SK-N-SH (cell line): ENCODE measurements at regions not wholly inside any gene's neighbourhood (a gene's known extent, or its start where the extent isn't known, plus 50 kb on each side); places are given as distances from the start of the nearest gene placed in this dataset.
A peak's percentile ranks its signal among the peaks of the same experiment; 100 is the strongest.

Experiments
- CTCF ChIA-PET: fragments of 300-600, 350-600 bp; formaldehyde crosslinking; extraction: SDS; loops from one replicate; lab custom pipeline; 2021; lab: Yijun Ruan, JAX
- POLR2A ChIA-PET: fragments of 350-600 bp; sonication (Branson Sonifier 250); formaldehyde crosslinking; extraction: SDS; loops from one replicate; lab custom pipeline; 2020; ENCODE audit warnings: antibody characterized with exemption, inconsistent platforms; lab: Yijun Ruan, JAX
- DNase-seq: peaks from one replicate; pipeline ENCODE4 v3.0.0; 2012
- H2AFZ ChIP-seq: fragments of 200-600 bp; sonication (generic); 2 replicates; pipeline ENCODE4 v1.8.1; 2016; ENCODE audit warnings: antibody characterized with exemption, mild to moderate bottlenecking, low read depth
- H3F3A ChIP-seq: fragments of 200-600 bp; sonication (generic); replicated peaks from 2 replicates; pipeline ENCODE3; 2016; ENCODE audit warnings: antibody characterized with exemption, mild to moderate bottlenecking; ENCODE audit not compliant: insufficient read depth
- H3K27ac ChIP-seq, 2 experiments: fragments of 200-500 bp in 1 of 2; fragments of 200-600 bp in 1 of 2; sonication (Bioruptor generic) in 1 of 2; sonication (generic), shearing (Covaris generic) in 1 of 2; 2 replicates each; pipeline versions ENCODE4 v1.5.1 to v1.6.1; 2014 to 2016; ENCODE audit warnings: low read depth in 2 of 2, inconsistent platforms in 1 of 2, low read length in 1 of 2, mild to moderate bottlenecking in 1 of 2, mixed read lengths in 1 of 2
- H3K27me3 ChIP-seq: fragments of 200-600 bp; sonication (generic), shearing (Covaris generic); 2 replicates; pipeline ENCODE4 v1.6.1; 2016; ENCODE audit warnings: mixed run types; ENCODE audit not compliant: insufficient read depth
- H3K36me3 ChIP-seq, 2 experiments: fragments of 200-500 bp in 1 of 2; fragments of 200-600 bp in 1 of 2; sonication (Bioruptor generic) in 1 of 2; sonication (generic) in 1 of 2; replicated peaks in 1 of 2; 2 replicates each; pipeline versions ENCODE3 to v1.5.1; 2014 to 2016; ENCODE audit warnings: low read length in 1 of 2, mild to moderate bottlenecking in 1 of 2; ENCODE audit not compliant: insufficient read depth in 2 of 2, control insufficient read depth in 1 of 2
- H3K4me1 ChIP-seq, 2 experiments: fragments of 200-500 bp in 1 of 2; fragments of 200-600 bp in 1 of 2; sonication (Bioruptor generic) in 1 of 2; sonication (generic), shearing (Covaris generic) in 1 of 2; 2 replicates each; pipeline versions ENCODE4 v1.5.1 to v1.6.1; 2014 to 2016; ENCODE audit warnings: low read depth in 1 of 2, low read length in 1 of 2, mixed run types in 1 of 2; ENCODE audit not compliant: insufficient read depth in 2 of 2, control insufficient read depth in 1 of 2
- H3K4me2 ChIP-seq: fragments of 200-600 bp; sonication (generic), shearing (Covaris generic); 2 replicates; pipeline ENCODE4 v1.6.1; 2017; ENCODE audit warnings: mixed run types
- H3K4me3 ChIP-seq, 2 experiments: fragments of 200-500 bp in 1 of 2; fragments of 200-600 bp in 1 of 2; sonication (Bioruptor generic) in 1 of 2; sonication (generic), shearing (Covaris generic) in 1 of 2; 2 replicates each; pipeline versions ENCODE4 v1.5.1 to v1.8.1; 2014 to 2016; ENCODE audit warnings: low read depth in 2 of 2, inconsistent platforms in 1 of 2, low read length in 1 of 2, mild to moderate bottlenecking in 1 of 2, mixed read lengths in 1 of 2, moderate library complexity in 1 of 2
- H3K79me2 ChIP-seq: fragments of 200-600 bp; sonication (generic); 2 replicates; pipeline ENCODE4 v1.8.1; 2017; ENCODE audit warnings: mild to moderate bottlenecking; ENCODE audit not compliant: insufficient read depth
- H3K9ac ChIP-seq: fragments of 200-600 bp; sonication (generic); 2 replicates; pipeline ENCODE4 v1.6.1; 2017; ENCODE audit warnings: mixed run types
- H3K9me2 ChIP-seq: fragments of 200-600 bp; sonication (generic); 2 replicates; pipeline ENCODE4 v1.6.1; 2017; ENCODE audit warnings: mixed run types
- H3K9me3 ChIP-seq: fragments of 200-600 bp; sonication (generic); 2 replicates; pipeline ENCODE4 v1.6.1; 2017; ENCODE audit warnings: mixed run types, mild to moderate bottlenecking, moderate library complexity
- H4K20me1 ChIP-seq: fragments of 200-600 bp; sonication (generic); 2 replicates; pipeline ENCODE4 v1.6.1; 2017; ENCODE audit warnings: mild to moderate bottlenecking, mixed run types; ENCODE audit not compliant: insufficient read depth
- CHD2 ChIP-seq: fragments of 150-350 bp; IDR thresholded peaks from 2 replicates; pipeline ENCODE4 v1.6.1; 2018; ENCODE audit warnings: low read length; ENCODE audit not compliant: partially characterized antibody
- ELF1 ChIP-seq: IDR thresholded peaks from 2 replicates; pipeline ENCODE4 v1.4.0; 2012
- EP300 ChIP-seq, 2 experiments: IDR thresholded peaks; 2 replicates each; pipeline versions ENCODE4 v1.4.0 to v1.6.1; 2012; ENCODE audit warnings: borderline replicate concordance in 1 of 2, low read depth in 1 of 2, low read length in 1 of 2
- EZH2phosphoT487 ChIP-seq: fragments of 200-600 bp; sonication (generic); IDR thresholded peaks from 2 replicates; pipeline ENCODE4 v1.6.1; 2017; ENCODE audit warnings: low read depth, mixed run types, mild to moderate bottlenecking, antibody characterized with exemption, moderate library complexity, borderline replicate concordance
- FOSL2 ChIP-seq: IDR thresholded peaks from 2 replicates; pipeline ENCODE4 v1.4.0; 2012; ENCODE audit warnings: low read depth, mild to moderate bottlenecking, moderate library complexity, borderline replicate concordance
- GABPA ChIP-seq: IDR thresholded peaks from 2 replicates; pipeline ENCODE4 v1.4.0; 2012; ENCODE audit warnings: low read depth, mild to moderate bottlenecking
- GATA2 ChIP-seq: sonication (generic); formaldehyde crosslinking; IDR thresholded peaks from 2 replicates; pipeline ENCODE4 v1.5.0; 2020; ENCODE audit warnings: mild to moderate bottlenecking, missing genetic modification reagents
- JUND ChIP-seq: IDR thresholded peaks from 2 replicates; pipeline ENCODE4 v1.4.0; 2012
- MAX ChIP-seq: IDR thresholded peaks from 2 replicates; pipeline ENCODE4 v1.4.0; 2012; ENCODE audit warnings: low read depth
- MEF2A ChIP-seq: IDR thresholded peaks from 2 replicates; pipeline ENCODE4 v1.4.0; 2012; ENCODE audit warnings: low read depth, borderline replicate concordance
- NFIC ChIP-seq: IDR thresholded peaks from 2 replicates; pipeline ENCODE4 v1.4.0; 2012; ENCODE audit warnings: borderline replicate concordance
- PBX3 ChIP-seq: IDR thresholded peaks from 2 replicates; pipeline ENCODE4; 2012
- POLR2AphosphoS5 ChIP-seq: IDR thresholded peaks from 2 replicates; pipeline ENCODE4 v1.6.1; 2012; ENCODE audit warnings: low read depth, low read length
- RAD21 ChIP-seq: IDR thresholded peaks from 2 replicates; pipeline ENCODE4 v1.6.1; 2012; ENCODE audit warnings: mild to moderate bottlenecking, low read length
- RCOR1 ChIP-seq: fragments of 150-350 bp; IDR thresholded peaks from 2 replicates; pipeline ENCODE4 v1.6.1; 2017; ENCODE audit warnings: antibody characterized with exemption, low read length
- RXRA ChIP-seq: IDR thresholded peaks from 2 replicates; pipeline ENCODE4 v1.4.0; 2012; ENCODE audit warnings: low read depth, mild to moderate bottlenecking, borderline replicate concordance
- TAF1 ChIP-seq: IDR thresholded peaks from 2 replicates; pipeline ENCODE4 v1.6.1; 2012; ENCODE audit warnings: low read depth, mild to moderate bottlenecking, low read length, moderate library complexity, borderline replicate concordance
- TCF12 ChIP-seq: IDR thresholded peaks from 2 replicates; pipeline ENCODE4 v1.4.0; 2012
- TEAD4 ChIP-seq: IDR thresholded peaks from 2 replicates; pipeline ENCODE4 v1.4.0; 2012; ENCODE audit warnings: mild to moderate bottlenecking, borderline replicate concordance; ENCODE audit not compliant: insufficient read depth
- USF1 ChIP-seq: IDR thresholded peaks from 2 replicates; pipeline ENCODE4 v1.4.0; 2012; ENCODE audit warnings: low read depth, borderline replicate concordance
- ZBTB33 ChIP-seq: IDR thresholded peaks from 2 replicates; pipeline ENCODE4 v1.4.0; 2012; ENCODE audit warnings: low read depth, borderline replicate concordance
- WGBS: methylation state at CpG from one replicate; pipeline ENCODE4 v1.1.6; 2017; ENCODE audit warnings: low lambda C conversion rate; 5-methylcytosine and 5-hydroxymethylcytosine counted together

DNA sequence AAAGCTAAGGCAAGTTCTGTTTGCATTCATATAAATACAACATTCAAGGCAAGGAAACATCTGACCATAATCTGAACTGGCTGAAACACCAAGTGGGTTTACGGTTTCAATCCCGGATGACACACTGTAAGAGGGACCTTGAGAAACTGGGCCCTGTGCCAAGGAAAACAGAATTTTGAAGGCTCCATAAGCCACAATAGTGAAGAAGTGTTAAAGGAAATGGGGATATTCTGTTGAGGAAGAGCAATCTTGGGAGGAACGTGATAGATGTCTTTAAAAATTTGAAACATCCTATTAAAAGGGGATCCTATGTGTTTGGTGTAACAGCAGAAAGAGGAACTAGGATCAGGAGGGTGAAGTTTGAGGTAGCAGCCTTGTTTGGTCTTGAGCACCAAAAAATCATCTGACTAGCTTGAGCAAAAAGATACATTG, 82.4 kb upstream of the TAB2 start:
- Histone ChIP-seq H2AFZ (no peak overlapping the region), H3K9ac (no peak overlapping the region), H3K9me3 (no peaks in the 10 kb centered on the region), H3K27me3 (no peaks in the 10 kb centered on the region), H3K4me3 (no peak overlapping the region), H3K9me2 (no peaks in the 10 kb centered on the region), H3K79me2 (no peaks in the 10 kb centered on the region), H3K4me1 (peaks cover 15 to 24% of the 10 kb centered on the region in 2 experiments; a peak in 3 of 4 replicates), H4K20me1 (no peaks in the 10 kb centered on the region), H3F3A (peaks cover 45% of the 10 kb centered on the region), H3K4me2 (peak overlapping the region; percentile 51; the same call in 1 of the 2 replicates), H3K27ac (peak overlapping the region in 1 of 2 experiments; percentile 94; a peak in 2 of 4 replicates), H3K36me3 (no peaks in the 10 kb centered on the region)
- TF ChIP-seq EZH2phosphoT487: no peak
- no peak for TF ChIP-seq RAD21
- TF ChIP-seq FOSL2: peak; percentile 48; the same call in 1 of the 2 replicates
- TF ChIP-seq ZBTB33: 0 out of 2 replicates have a peak, but pooled peaks have one; percentile 20
- TF ChIP-seq MAX: peak; percentile 33; the same call in 1 of the 2 replicates
- peak; percentile 25; the same call in 1 of the 2 replicates for TF ChIP-seq POLR2AphosphoS5
- TF ChIP-seq GATA2: no peak
- TF ChIP-seq MEF2A: no peak
- TF ChIP-seq GABPA: no peak
- TF ChIP-seq TEAD4: 0 out of 2 replicates have a peak, but pooled peaks have one; percentile 28
- no peak for TF ChIP-seq RCOR1
- peak; percentile 76 for TF ChIP-seq TCF12
- TF ChIP-seq JUND: peak; percentile 55
- TF ChIP-seq USF1: no peak
- TF ChIP-seq CHD2: no peak
- peak in 1 of 2 experiments; percentile 52; a peak in 1 of 4 replicates for TF ChIP-seq EP300 (IDR thresholded peaks at IDR 0.05; ENCODE audit: borderline replicate concordance in 1 of 2, low read depth in 1 of 2, low read length in 1 of 2)
- no peak for TF ChIP-seq ELF1
- no peak for TF ChIP-seq TAF1
- TF ChIP-seq PBX3: peak; percentile 65
- peak; percentile 40; the same call in 1 of the 2 replicates for TF ChIP-seq RXRA
- TF ChIP-seq NFIC: peak; percentile 90
- ChIA-PET POLR2A (no interaction called here), CTCF (interaction anchor here (1.0 to 1.9 kb wide), 2 partner anchors 10 to 18 kb away, joined by 3 to 4 read pairs; no protein-coding TSS in a partner anchor)
- WGBS: 41% methylated on average over 3 of the region's 3 CpGs
- DNase-seq: no peak
